ENCODE measurements at regions not wholly inside any gene's neighbourhood (a gene's known extent, or its start where the extent isn't known, plus 50 kb on each side); places are given as distances from the start of the nearest gene placed in this dataset.

DNA sequence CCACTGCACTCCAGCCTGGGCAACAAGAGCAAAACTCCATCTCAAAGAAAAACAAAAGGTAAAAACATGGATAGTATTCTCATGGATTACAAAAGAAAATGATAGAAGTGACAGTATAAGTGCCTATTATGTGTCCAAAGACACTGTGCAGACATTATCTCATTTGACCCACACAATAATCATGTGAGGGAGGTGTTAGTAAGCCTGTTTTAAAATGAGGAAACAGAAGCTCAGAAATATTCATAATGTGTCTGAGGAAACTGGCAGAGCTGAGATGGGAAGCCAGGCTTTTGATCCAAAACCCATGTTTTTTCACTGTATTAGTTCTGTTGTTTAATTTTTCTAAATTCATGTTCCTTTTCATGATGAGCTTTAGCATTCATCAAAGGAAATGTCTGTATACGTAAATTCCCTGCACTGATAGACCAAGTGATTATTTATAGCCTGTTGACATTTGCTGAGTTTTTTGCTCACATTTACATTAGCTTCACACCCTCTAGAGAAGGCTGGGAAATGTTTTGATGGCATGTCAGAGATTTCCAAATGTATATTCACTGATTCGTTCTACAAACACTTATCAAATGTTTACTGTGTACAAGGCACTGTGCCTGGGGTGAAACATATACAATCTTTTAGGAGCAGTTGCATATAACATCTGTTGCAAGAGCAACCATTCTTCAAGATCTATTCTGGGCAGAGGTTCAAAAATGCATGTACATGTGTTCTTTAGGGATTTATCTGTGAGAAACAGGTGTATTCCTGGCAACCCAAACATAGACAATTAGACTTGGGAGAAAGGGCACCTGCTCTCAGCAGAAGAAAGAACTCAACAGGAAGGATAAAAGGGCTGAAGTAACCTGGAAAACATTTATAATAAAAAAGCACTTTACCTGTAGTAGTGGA lies 331.5 kb downstream of the SAMD5 start:
- Histone ChIP-seq H3K9ac (ENCODE audit: low read length) (no peak overlapping the region), H3K79me2 (ENCODE audit: low read length) (no peaks in the 10 kb centered on the region), H4K20me1 (ENCODE audit: low read length) (no peaks in the 10 kb centered on the region), H2AFZ (ENCODE audit: low read length) (no peak overlapping the region), H3K4me3 (ENCODE audit: low read length) (no peak overlapping the region), H3K9me2 (replicated peaks; ENCODE audit: low read length) (no peaks in the 10 kb centered on the region), H3K27ac (ENCODE audit: low read length) (no peak overlapping the region), H3K9me3 (ENCODE audit: low read length) (no peaks in the 10 kb centered on the region), H3K4me2 (ENCODE audit: low read length) (no peak overlapping the region), H3K36me3 (ENCODE audit: low read depth, low read length) (no peaks in the 10 kb centered on the region), H3F3A (ENCODE audit: low read length, unreplicated experiment) (no peaks in the 10 kb centered on the region), H3K4me1 (ENCODE audit: insufficient read depth, low read length) (no peaks in the 10 kb centered on the region), H3K27me3 (ENCODE audit: low read length) (no peaks in the 10 kb centered on the region)
- DNase-seq: no peak
- CTCF ChIA-PET: no interaction called here
- no peak for ATAC-seq
- TF ChIP-seq, protein P1, sequence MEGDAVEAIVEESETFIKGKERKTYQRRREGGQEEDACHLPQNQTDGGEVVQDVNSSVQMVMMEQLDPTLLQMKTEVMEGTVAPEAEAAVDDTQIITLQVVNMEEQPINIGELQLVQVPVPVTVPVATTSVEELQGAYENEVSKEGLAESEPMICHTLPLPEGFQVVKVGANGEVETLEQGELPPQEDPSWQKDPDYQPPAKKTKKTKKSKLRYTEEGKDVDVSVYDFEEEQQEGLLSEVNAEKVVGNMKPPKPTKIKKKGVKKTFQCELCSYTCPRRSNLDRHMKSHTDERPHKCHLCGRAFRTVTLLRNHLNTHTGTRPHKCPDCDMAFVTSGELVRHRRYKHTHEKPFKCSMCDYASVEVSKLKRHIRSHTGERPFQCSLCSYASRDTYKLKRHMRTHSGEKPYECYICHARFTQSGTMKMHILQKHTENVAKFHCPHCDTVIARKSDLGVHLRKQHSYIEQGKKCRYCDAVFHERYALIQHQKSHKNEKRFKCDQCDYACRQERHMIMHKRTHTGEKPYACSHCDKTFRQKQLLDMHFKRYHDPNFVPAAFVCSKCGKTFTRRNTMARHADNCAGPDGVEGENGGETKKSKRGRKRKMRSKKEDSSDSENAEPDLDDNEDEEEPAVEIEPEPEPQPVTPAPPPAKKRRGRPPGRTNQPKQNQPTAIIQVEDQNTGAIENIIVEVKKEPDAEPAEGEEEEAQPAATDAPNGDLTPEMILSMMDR (conservative IDR thresholded peaks at IDR 0.05; ENCODE audit: low read depth, low read length): no peak
- no peak for TF ChIP-seq EZH2phosphoT487 (IDR thresholded peaks at IDR 0.05; ENCODE audit: borderline replicate concordance, low read length)
- TF ChIP-seq EZH2 (IDR thresholded peaks at IDR 0.05; ENCODE audit: low read length, unreplicated experiment): no peak
- intact Hi-C loops (cut with micrococcal nuclease): no loop called here
- no TSS peak for BruUV-seq (replicated peaks)
- POLR2A ChIA-PET (ENCODE audit: unreplicated experiment): no interaction called here

DNA sequence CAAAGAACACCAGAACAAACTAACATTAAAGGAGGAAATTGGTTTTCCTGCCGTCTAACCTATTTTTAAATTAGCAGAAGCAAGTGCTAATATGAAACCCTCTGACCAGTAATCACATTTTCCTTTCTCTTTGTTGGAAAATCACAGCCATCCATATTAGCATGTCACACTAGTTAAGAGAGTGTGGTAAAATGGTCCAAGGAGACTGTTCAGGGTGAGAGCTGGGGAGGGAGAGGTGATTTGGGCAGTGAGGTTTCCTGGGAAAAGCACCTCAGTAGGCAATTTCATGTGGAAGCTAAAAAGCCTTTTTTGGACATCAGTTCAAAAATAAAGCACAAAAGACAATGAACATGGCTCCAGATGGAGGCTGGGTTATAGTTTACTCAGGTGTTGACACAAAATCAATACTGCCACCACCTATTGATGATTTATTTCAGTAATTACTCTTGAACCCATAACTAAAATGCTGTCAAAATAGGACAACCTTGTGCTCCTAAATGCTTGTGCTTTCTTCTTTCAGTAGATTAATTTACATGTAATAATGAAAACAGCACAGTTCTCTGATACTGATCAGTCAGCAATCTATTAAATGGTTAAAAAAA lies 333.2 kb downstream of the SAMD5 start:
- ChIA-PET CTCF (no interaction called here), POLR2A (ENCODE audit: unreplicated experiment) (no interaction called here)
- TF ChIP-seq EZH2 (IDR thresholded peaks at IDR 0.05; ENCODE audit: low read length, unreplicated experiment) (no peak), EZH2phosphoT487 (IDR thresholded peaks at IDR 0.05; ENCODE audit: borderline replicate concordance, low read length) (no peak)
- TF ChIP-seq, protein P1 (conservative IDR thresholded peaks at IDR 0.05; ENCODE audit: low read depth, low read length): no peak
- Histone ChIP-seq H3K9me3 (ENCODE audit: low read length) (no peaks in the 10 kb centered on the region), H3K27ac (ENCODE audit: low read length) (no peak overlapping the region), H2AFZ (ENCODE audit: low read length) (no peak overlapping the region), H3K4me1 (ENCODE audit: insufficient read depth, low read length) (no peaks in the 10 kb centered on the region), H3K9ac (ENCODE audit: low read length) (no peak overlapping the region), H4K20me1 (ENCODE audit: low read length) (no peaks in the 10 kb centered on the region), H3K9me2 (replicated peaks; ENCODE audit: low read length) (no peaks in the 10 kb centered on the region), H3K4me2 (ENCODE audit: low read length) (no peak overlapping the region), H3F3A (ENCODE audit: low read length, unreplicated experiment) (no peaks in the 10 kb centered on the region), H3K4me3 (ENCODE audit: low read length) (no peak overlapping the region), H3K36me3 (ENCODE audit: low read depth, low read length) (no peaks in the 10 kb centered on the region), H3K27me3 (ENCODE audit: low read length) (no peaks in the 10 kb centered on the region), H3K79me2 (ENCODE audit: low read length) (no peaks in the 10 kb centered on the region)
- DNase-seq: no peak
- no TSS peak for BruUV-seq (replicated peaks)
- intact Hi-C loops (cut with micrococcal nuclease): no loop called here
- ATAC-seq: no peak

All from PC-3 (cell line).